HG03095 (cell line): ENCODE measurements at regions not wholly inside any gene's neighbourhood (a gene's known extent, or its start where the extent isn't known, plus 50 kb on each side); places are given as distances from the start of the nearest gene placed in this dataset.
"Not testable (repeated sequence)": the region's sequence is repeated elsewhere in the genome, so short reads cannot be mapped to it uniquely, and the experiment has no call there.

Source experiments
- ATAC-seq: cut with Tn5 transposase; IDR thresholded peaks from one replicate; pipeline ENCODE4 v1.9.1; 2021; ENCODE audit warnings: moderate library complexity; ENCODE audit not compliant: unreplicated experiment

DNA sequence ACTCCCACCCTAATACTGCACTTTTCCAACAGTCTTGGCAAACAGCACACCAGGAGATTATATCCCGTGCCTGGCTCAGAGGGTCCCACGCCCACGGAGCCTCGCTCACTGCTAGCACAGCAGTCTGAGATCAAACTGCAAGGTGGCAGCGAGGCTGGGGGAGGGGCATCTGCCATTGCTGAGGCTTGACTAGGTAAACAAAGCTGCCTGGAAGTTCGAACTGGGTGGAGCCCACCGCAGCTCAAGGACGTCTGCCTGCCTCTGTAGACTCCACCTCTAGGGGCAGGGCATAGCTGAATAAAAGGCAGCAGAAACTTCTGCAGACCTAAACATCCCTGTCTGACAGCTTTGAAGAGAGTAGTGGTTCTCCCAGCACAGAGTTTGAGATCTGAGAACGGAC, 401.9 kb upstream of the SLC30A5 start:
- ATAC-seq: not testable (repeated sequence)

- no peak for ATAC-seq
Observed at GRCh38 chr5:68698025-68698940, 395.5 kb upstream of the SLC30A5 start.

DNA sequence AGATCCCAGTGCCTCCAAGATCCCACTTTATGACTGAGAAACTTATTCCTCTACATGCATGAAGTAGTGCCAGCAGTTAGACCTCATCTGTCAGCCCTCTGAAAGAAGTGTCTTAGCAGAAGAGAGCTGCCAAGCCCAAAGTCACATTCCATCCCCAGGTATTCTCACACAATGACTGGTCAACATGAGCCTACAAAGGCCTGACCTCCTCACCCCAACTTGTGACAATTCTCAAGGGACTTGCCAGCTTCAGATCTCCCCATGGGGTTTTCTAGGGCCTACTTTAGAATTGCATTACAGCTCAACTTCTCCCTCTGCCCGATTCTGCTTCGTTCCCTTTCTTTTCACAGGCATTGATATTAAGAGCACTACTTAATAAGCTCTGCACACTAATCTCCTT, 393.8 kb upstream of the SLC30A5 start:
- ATAC-seq: no peak

DNA sequence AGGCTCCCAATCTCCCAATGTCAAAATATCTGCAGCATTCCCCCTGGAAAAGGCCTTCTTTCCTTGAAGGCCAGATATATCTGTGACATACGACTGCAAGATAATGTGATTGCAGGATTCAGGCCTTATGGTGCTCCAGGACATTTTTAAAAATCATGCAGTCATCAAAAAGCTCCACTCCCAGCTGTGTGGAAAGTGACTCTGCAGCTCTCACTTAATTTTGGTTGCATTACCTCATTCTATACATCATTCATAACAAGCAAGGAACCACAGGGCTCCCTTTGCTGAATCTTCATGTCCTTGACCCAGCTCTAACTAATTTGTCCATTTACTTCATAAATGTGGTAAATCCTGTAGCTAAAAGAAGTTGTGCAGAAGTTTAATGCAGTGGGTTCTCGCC, 386.2 kb upstream of the SLC30A5 start:
- ATAC-seq: no peak

DNA sequence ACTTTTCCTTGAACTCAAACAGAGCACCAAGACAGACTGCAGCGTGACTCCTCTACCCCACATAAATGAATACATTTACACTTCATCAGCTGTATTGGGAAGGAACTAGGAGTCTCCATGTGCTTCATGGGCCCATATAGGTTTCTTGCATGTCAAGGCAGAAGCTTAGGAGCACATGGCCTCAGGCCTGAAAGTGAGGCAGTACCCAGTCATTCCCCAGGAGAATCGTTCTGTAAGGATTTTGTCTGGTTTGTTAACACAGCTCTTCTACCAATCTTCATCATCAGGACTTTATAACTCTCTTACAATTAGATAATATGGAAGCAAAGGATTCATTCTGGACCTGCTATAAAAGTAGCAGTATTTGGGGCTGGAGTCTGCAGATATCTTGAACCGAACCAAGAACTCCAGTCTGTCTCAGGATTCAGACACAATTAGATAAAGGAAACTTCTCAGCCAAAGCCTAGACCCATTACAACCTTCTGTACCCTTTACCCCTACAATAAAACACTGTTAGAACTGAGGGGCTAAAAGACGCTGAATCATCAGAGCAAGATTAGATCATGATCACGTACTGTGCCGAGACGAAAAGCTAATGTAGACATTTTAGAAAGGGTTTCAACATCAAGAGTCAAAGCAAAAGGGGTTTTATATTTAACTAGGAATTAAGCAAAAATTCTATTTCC, 385.5 kb upstream of the SLC30A5 start:
- no peak for ATAC-seq

DNA sequence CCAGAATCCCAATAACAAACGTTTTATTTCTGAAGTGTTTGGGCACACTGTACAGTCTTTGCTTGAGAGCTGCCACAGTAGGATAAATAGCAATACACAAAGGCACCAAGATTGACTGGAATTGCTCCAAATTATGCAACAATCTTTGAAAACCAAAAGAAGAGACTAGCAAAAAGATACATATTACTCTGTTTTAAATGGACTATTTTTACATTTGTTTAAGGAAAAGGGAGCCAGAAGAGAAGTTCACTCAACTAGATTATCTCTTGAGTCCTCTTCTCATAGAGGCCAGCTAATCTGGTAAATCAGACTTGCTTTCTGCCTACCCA, 385.0 kb upstream of the SLC30A5 start:
- ATAC-seq: no peak

DNA sequence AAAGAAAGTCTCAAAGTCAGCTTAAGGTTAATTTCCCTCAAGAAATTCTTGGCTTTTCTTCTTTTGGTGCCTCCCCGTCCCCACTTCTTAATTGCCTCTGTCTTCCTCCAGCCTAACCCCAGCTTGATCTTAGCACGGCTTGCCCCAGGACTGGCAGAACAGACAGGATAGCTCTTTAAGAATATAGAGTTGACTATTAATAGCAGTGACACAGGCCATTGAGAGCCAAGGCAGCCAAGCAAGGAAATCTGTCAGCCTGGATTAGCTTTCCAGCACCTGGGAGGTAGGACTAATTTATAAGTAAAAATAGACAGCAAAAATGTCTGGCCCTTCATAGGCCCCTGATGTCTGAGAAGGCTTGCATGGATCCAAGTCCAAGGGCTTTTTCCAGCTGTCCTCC, 384.6 kb upstream of the SLC30A5 start:
- no peak for ATAC-seq

- ATAC-seq: peak; percentile 58
Observed at GRCh38 chr5:68710514-68710913, 383.3 kb upstream of the SLC30A5 start.

DNA sequence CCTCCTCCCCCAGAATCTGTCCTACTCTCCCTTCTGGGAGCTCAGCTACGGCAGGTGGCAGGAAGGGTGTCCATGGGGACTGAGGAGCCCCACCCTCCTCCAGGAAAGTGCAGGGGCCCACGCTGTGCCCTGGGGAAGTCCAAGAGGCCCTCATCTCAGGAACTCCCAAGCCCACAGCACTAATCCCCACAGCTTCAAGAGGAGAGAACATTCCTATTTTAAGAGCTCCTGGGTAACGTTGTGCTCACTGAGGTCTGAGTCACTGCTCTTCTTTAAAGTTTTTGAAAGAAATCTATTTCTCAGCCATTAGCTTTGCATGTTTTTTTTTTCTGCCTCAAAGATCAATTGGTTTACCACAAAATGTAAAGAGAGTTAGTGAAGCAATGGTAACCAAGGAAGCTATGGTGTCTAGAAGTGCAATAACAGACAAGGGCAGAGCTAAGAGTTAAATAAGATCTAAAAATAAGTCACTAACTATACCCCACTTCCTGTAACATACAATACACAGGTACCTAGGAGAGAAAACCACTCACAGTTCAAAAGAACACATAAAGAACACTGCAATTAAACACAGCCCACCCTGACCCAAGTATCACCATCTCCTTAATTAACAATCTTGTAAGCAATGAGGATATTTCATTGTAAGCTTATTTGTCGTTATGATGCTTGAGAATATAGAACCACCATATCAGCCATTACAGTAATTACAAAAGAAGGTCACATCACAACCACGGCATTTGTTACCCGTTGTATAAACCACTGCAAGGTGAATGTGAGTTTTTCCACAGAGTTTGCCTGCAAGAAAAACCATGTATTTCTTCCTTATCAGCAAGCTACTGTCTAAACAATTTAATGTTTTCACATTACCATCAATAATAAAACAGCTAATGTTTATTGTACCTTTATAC, 382.3 kb upstream of the SLC30A5 start:
- ATAC-seq: peak; percentile 82

DNA sequence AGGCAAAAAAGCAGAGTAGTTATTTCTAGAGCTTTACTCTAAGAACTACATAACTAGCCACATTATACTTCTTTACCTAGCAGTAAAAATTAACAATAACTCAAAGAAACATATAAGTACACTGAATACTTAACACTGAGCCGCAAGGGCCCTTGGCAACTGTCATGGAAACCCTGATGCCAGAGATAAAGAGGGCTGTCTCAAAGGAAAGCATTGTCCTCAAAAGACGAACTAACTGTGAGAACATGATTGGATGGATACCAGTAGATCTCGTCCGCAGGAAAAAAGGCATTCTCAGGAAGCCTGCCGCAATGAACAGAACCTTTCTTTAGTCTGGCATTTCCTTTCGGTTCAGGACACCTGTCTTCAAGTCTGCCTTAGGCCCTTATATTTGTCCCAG, 379.0 kb upstream of the SLC30A5 start:
- no peak for ATAC-seq

DNA sequence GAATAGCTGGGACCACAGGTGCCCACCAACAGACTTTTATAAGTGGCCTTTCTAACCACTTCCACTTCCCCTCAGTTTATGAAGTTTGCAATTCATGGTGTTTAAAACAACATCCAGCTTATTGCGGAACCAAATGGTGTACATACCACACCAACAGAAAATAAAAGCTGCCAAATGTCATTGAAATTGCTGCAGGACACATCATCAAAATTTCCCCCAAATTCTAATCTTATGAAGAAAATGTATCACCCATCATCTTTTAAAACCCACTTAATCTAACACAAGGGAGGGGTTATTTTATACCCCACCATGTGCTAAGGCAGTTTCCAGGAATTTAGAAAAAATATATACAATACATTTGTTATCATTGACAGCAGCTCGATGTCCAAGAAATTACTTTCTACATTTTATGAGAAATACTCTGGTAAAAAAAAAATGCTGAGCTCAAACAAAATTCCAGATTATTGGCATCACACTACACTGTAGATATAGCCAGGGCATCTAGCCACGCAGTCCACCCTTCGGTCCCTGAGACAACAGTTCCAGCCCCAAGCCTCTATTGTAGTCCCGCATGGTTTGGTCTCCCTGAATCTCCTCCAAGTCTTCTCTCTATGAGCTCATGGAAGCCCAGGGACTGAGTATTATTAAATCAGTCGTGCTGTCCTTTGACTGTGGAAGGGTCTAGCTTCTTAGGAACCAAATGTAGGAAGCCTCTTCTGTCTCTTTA, 372.8 kb upstream of the SLC30A5 start:
- ATAC-seq: no peak

DNA sequence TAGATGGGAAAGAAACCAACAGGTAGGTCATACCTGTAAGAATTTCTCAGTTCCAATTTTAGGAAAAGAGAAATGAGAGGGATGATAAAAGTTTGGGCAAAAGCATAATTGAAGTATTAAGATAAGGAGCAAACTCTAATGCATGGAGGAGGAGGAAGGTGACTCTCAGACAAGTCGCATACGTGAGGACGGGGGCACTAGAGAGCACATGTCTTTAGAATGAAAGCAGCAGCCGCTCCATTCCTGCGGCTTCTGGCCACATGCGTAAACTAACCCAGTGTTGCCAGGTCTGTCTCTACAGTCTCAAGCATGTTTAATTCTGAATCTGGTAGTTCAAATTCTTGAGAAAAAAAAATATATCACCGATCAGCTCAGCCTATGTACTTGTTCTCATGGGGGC, 371.5 kb upstream of the SLC30A5 start:
- ATAC-seq: no peak

- ATAC-seq: no peak
Observed at GRCh38 chr5:68725905-68726683, 367.7 kb upstream of the SLC30A5 start.

DNA sequence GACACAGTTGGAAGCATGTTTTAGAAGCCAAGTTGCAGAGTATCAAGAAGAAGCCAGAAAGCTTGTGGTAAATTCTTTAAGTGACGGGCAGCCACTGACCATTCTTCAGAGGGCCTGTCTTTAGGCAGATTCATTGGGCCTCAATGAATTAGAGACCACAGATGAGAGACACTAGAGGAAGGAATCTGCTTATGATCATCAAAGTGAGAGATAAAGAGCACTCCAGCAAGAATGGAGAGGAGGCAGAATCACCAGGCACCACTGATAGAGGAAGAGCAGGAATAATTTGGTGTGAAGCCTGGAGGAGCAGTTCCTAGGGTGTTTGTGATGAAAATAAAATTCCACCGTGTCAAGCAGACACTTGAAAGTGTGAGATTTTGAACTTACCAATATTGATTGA, 365.9 kb upstream of the SLC30A5 start:
- ATAC-seq: no peak

DNA sequence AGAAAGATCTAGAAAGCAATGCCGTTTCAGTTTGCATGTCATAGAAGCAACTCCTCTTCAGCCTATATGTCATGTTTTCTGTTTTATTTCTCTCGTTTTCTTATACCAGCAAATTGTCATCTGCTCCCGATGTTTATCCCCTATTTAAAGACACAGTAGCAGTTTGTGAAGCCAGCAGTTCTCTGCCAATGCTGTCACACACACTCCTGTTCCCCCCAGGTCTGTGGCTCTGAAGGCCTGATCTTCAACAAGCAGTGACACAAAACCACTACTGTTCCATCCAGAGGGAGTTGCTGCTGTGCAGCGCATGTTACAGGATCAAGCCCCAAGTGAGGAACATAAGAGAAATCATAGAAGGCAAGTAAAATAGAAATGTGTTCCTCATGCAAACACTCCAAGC, 364.1 kb upstream of the SLC30A5 start:
- ATAC-seq: no peak

DNA sequence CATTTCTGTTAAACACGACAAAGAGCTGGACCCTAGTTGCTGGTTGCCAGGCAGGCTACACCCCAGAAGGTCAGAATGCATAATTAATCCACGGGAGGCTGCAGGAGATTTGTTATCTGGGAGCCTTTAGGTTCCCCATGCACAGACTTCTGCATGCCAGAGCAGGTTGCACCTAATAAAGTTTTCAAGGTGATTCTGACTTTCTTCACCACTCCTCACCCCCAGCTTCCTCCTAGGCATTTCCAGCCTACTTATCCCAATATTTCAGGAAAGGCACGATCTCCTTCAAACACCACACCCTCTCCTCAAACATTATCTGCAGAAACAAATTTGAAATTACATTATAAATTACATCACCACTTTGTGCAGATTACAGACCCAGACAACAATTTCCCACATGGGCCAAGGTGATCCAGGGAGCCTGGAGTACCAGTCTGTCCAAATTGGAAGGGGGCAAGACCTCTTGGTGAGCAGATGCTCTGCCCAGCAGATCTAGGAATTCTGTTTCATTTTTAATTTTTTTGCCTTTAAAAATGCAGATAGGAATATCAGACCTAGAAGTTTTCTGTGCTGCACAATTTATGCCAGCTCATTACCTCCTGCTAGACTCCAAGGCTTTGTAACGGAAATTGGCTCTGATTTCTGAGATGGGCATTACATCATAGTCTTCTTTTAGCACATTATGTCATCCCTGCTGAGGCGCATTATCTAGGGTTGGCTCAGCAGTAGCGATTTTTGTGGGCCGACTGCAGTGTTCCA, 363.4 kb upstream of the SLC30A5 start:
- ATAC-seq: no peak

DNA sequence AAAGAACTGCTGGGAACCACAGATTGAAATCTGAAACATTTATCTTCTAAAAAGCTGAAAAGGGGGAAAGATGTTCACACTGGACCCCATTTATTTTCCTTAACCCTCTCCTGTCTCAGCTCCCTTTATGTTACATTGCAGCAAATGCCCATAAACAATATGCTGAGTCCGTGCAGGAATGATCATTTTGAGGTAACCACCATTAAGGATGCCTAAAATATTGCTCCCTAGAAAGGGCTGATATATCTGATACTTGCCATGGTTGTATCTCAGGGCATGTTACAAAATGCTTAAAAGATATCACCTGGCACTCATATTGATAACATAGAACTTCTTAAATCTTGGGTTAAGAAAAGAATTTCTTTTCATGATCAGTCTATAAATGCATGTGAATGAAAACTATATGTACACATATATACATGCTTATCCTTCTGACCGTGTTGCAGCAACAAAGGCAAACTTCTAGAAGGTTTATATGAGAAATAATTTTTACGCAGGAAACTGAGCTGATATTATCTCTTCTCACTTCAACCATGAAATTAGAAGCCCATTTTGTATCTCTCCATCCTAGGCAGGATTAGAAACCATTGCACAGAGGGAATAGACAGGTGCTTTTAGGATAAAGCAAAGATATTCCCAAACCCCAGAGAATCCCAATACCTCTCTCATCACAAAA, 362.7 kb upstream of the SLC30A5 start:
- no peak for ATAC-seq

- ATAC-seq: no peak
Observed at GRCh38 chr5:68732251-68732650, 361.6 kb upstream of the SLC30A5 start.

- no peak for ATAC-seq
Observed at GRCh38 chr5:68734781-68735180, 359.0 kb upstream of the SLC30A5 start.
